GF-D8 (cell line): ENCODE measurements at regions not wholly inside any gene's neighbourhood (a gene's known extent, or its start where the extent isn't known, plus 50 kb on each side); places are given as distances from the start of the nearest gene placed in this dataset.
"Not testable (repeated sequence)": the region's sequence is repeated elsewhere in the genome, so short reads cannot be mapped to it uniquely, and the experiment has no call there.

Experiments used
- DNase-seq: peaks from one replicate; lab custom pipeline; 2025; lab: John Stamatoyannopoulos, UW

- no peak for DNase-seq
Measured at GRCh38 chr2:239600650-239601049, 199.8 kb upstream of the HDAC4 start.

- DNase-seq, result no peak
Measured at GRCh38 chr2:239600001-239600593, 199.3 kb upstream of the HDAC4 start.

GRCh38 chr2:239599299-239599698, 198.5 kb upstream of the HDAC4 start:
- DNase-seq, result no peak

- no peak for DNase-seq
Measured at GRCh38 chr2:239598732-239599090, 197.9 kb upstream of the HDAC4 start.

- DNase-seq, result no peak
Measured at GRCh38 chr2:239598011-239598731, 197.4 kb upstream of the HDAC4 start.

- no peak for DNase-seq
Measured at GRCh38 chr2:239597216-239597615, 196.4 kb upstream of the HDAC4 start.

GRCh38 chr2:239596792-239597191, 196.0 kb upstream of the HDAC4 start:
- no peak for DNase-seq

GRCh38 chr2:239596253-239596652, 195.4 kb upstream of the HDAC4 start:
- no peak for DNase-seq

GRCh38 chr2:239595726-239596125, 194.9 kb upstream of the HDAC4 start:
- no peak for DNase-seq

- DNase-seq, result no peak
Measured at GRCh38 chr2:239594772-239595608, 194.2 kb upstream of the HDAC4 start.

- DNase-seq, result no peak
Measured at GRCh38 chr2:239594019-239594771, 193.4 kb upstream of the HDAC4 start.

- no peak for DNase-seq
Measured at GRCh38 chr2:239593455-239593854, 192.6 kb upstream of the HDAC4 start.

GRCh38 chr2:239592629-239593290, 191.9 kb upstream of the HDAC4 start:
- DNase-seq, result not testable (repeated sequence)

GRCh38 chr2:239590995-239591915, 190.4 kb upstream of the HDAC4 start:
- no peak for DNase-seq

- no peak for DNase-seq
Measured at GRCh38 chr2:239590276-239590675, 189.5 kb upstream of the HDAC4 start.

GRCh38 chr2:239589833-239590232, 189.0 kb upstream of the HDAC4 start:
- no peak for DNase-seq

GRCh38 chr2:239589270-239589825, 188.5 kb upstream of the HDAC4 start:
- no peak for DNase-seq

- DNase-seq, result no peak
Measured at GRCh38 chr2:239588451-239589269, 187.8 kb upstream of the HDAC4 start.

- DNase-seq, result no peak
Measured at GRCh38 chr2:239587841-239588240, 187.0 kb upstream of the HDAC4 start.
